ENCODE measurements at regions not wholly inside any gene's neighbourhood (a gene's known extent, or its start where the extent isn't known, plus 50 kb on each side); places are given as distances from the start of the nearest gene placed in this dataset.
"Not testable (repeated sequence)": the region's sequence is repeated elsewhere in the genome, so short reads cannot be mapped to it uniquely, and the experiment has no call there.

DNA sequence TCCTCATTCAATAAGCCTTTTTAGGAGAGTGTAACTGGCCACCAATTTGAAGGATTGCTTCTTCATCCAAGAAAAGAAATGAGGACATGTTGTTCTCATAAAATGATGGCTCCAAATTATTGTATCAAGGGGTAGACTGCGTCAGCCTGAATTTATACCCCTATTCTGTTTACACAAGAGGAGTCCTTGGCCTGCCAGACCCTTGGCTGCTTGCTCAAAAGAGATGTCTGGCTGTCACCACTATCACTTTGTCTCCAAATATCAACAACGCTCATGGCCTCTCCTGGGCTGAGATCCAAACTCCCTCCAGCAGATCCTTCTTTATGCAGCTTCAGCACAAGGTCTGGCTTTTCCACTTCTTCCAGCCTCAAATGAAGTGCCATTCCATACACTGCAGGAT, 127.9 kb downstream of the OR13H1 start:
- no peaks in the 10 kb centered on the region for H3K27me3 Mint-ChIP-seq (ENCODE audit: insufficient read depth)
- TF ChIP-seq, protein P1, sequence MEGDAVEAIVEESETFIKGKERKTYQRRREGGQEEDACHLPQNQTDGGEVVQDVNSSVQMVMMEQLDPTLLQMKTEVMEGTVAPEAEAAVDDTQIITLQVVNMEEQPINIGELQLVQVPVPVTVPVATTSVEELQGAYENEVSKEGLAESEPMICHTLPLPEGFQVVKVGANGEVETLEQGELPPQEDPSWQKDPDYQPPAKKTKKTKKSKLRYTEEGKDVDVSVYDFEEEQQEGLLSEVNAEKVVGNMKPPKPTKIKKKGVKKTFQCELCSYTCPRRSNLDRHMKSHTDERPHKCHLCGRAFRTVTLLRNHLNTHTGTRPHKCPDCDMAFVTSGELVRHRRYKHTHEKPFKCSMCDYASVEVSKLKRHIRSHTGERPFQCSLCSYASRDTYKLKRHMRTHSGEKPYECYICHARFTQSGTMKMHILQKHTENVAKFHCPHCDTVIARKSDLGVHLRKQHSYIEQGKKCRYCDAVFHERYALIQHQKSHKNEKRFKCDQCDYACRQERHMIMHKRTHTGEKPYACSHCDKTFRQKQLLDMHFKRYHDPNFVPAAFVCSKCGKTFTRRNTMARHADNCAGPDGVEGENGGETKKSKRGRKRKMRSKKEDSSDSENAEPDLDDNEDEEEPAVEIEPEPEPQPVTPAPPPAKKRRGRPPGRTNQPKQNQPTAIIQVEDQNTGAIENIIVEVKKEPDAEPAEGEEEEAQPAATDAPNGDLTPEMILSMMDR (conservative IDR thresholded peaks at IDR 0.05), result no peak
- no peaks in the 10 kb centered on the region for H3K4me1 ChIP-seq (ENCODE audit: control insufficient read depth, insufficient read depth, low read length)
- no peak overlapping the region for H3K27ac Mint-ChIP-seq
- no peak overlapping the region for H3K9ac ChIP-seq (ENCODE audit: extremely low read depth, low read length, poor library complexity, severe bottlenecking)
- no peaks in the 10 kb centered on the region for H3K9me3 ChIP-seq (ENCODE audit: control insufficient read depth, low read length)
- no peak overlapping the region for H3K4me3 Mint-ChIP-seq
- H3K9me3 Mint-ChIP-seq, result no peaks in the 10 kb centered on the region
- H3K4me3 ChIP-seq (ENCODE audit: low read length), result no peak overlapping the region
- 91 to 100% methylated on average over 1 to 2 of the region's 2 CpGs for WGBS, 2 experiments (ENCODE audit: insufficient coverage in 1 of 2, insufficient read length in 1 of 2)
- DNase-seq, result no peak
- H3K27me3 ChIP-seq (ENCODE audit: control insufficient read depth, insufficient read depth, low read length, poor library complexity, severe bottlenecking), result no peaks in the 10 kb centered on the region
- H3K27ac ChIP-seq (ENCODE audit: low read depth, low read length), result no peak overlapping the region
- H3K36me3 Mint-ChIP-seq (ENCODE audit: low read depth), result no peaks in the 10 kb centered on the region
- no peaks in the 10 kb centered on the region for H3K36me3 ChIP-seq (ENCODE audit: control insufficient read depth, insufficient read depth, low read length)
- no peaks in the 10 kb centered on the region for H3K4me1 Mint-ChIP-seq

- Mint-ChIP-seq H3K9me3 (no peaks in the 10 kb centered on the region), H3K4me3 (no peak overlapping the region), H3K27ac (no peak overlapping the region), H3K4me1 (no peaks in the 10 kb centered on the region), H3K36me3 (ENCODE audit: low read depth) (no peaks in the 10 kb centered on the region), H3K27me3 (ENCODE audit: insufficient read depth) (no peaks in the 10 kb centered on the region)
- Histone ChIP-seq H3K4me3 (ENCODE audit: low read length) (no peak overlapping the region), H3K27ac (ENCODE audit: low read depth, low read length) (no peak overlapping the region), H3K4me1 (ENCODE audit: control insufficient read depth, insufficient read depth, low read length) (no peaks in the 10 kb centered on the region), H3K27me3 (ENCODE audit: control insufficient read depth, insufficient read depth, low read length, poor library complexity, severe bottlenecking) (no peaks in the 10 kb centered on the region), H3K36me3 (ENCODE audit: control insufficient read depth, insufficient read depth, low read length) (no peaks in the 10 kb centered on the region), H3K9ac (ENCODE audit: extremely low read depth, low read length, poor library complexity, severe bottlenecking) (no peak overlapping the region), H3K9me3 (ENCODE audit: control insufficient read depth, low read length) (no peaks in the 10 kb centered on the region)
- 0% methylated on average over 1 of the region's 1 CpG; no CpG with 5 or more reads in 1 of the 2 experiments for WGBS, 2 experiments (ENCODE audit: insufficient coverage in 1 of 2, insufficient read length in 1 of 2)
- DNase-seq, result peak; percentile 49
- TF ChIP-seq, protein P1 (conservative IDR thresholded peaks at IDR 0.05), result peak; percentile 91
These were observed 131.8 kb downstream of the OR13H1 start for GRCh38 chrX:131675596-131676194.

- Histone ChIP-seq H3K27me3 (ENCODE audit: control insufficient read depth, insufficient read depth, low read length, poor library complexity, severe bottlenecking) (no peaks in the 10 kb centered on the region), H3K4me1 (ENCODE audit: control insufficient read depth, insufficient read depth, low read length) (no peaks in the 10 kb centered on the region), H3K4me3 (ENCODE audit: low read length) (no peak overlapping the region), H3K27ac (ENCODE audit: low read depth, low read length) (no peak overlapping the region), H3K9ac (ENCODE audit: extremely low read depth, low read length, poor library complexity, severe bottlenecking) (no peak overlapping the region), H3K36me3 (ENCODE audit: control insufficient read depth, insufficient read depth, low read length) (no peaks in the 10 kb centered on the region), H3K9me3 (ENCODE audit: control insufficient read depth, low read length) (no peaks in the 10 kb centered on the region)
- no peaks in the 10 kb centered on the region for H3K9me3 Mint-ChIP-seq
- no peak overlapping the region for H3K4me3 Mint-ChIP-seq
- H3K4me1 Mint-ChIP-seq, result no peaks in the 10 kb centered on the region
- WGBS, 2 experiments (ENCODE audit: insufficient coverage in 1 of 2, insufficient read length in 1 of 2), result 48% methylated on average over 19 of the region's 20 CpGs; no CpG with 5 or more reads in 1 of the 2 experiments
- H3K27ac Mint-ChIP-seq, result no peak overlapping the region
- no peaks in the 10 kb centered on the region for H3K36me3 Mint-ChIP-seq (ENCODE audit: low read depth)
- DNase-seq, result peak; percentile 88
- TF ChIP-seq, protein P1 (conservative IDR thresholded peaks at IDR 0.05), result peak; percentile 85
- H3K27me3 Mint-ChIP-seq (ENCODE audit: insufficient read depth), result no peaks in the 10 kb centered on the region
These were observed 134.1 kb downstream of the OR13H1 start for GRCh38 chrX:131677655-131678628.

GRCh38 chrX:131682735-131683134, 138.9 kb downstream of the OR13H1 start:
- 100% methylated on average over 1 of the region's 1 CpG; no CpG with 5 or more reads in 1 of the 2 experiments for WGBS, 2 experiments (ENCODE audit: insufficient coverage in 1 of 2, insufficient read length in 1 of 2)
- H3K9ac ChIP-seq (ENCODE audit: extremely low read depth, low read length, poor library complexity, severe bottlenecking); H3K27me3 Mint-ChIP-seq (ENCODE audit: insufficient read depth); H3K9me3 ChIP-seq (ENCODE audit: control insufficient read depth, low read length); H3K27me3 ChIP-seq (ENCODE audit: control insufficient read depth, insufficient read depth, low read length, poor library complexity, severe bottlenecking); H3K36me3 Mint-ChIP-seq (ENCODE audit: low read depth); DNase-seq; H3K27ac ChIP-seq (ENCODE audit: low read depth, low read length); H3K4me1 Mint-ChIP-seq; H3K4me3 ChIP-seq (ENCODE audit: low read length); H3K4me1 ChIP-seq (ENCODE audit: control insufficient read depth, insufficient read depth, low read length); H3K4me3 Mint-ChIP-seq; H3K27ac Mint-ChIP-seq; H3K9me3 Mint-ChIP-seq; H3K36me3 ChIP-seq (ENCODE audit: control insufficient read depth, insufficient read depth, low read length): not testable (repeated sequence)
